ENCODE measurements at regions not wholly inside any gene's neighbourhood (a gene's known extent, or its start where the extent isn't known, plus 50 kb on each side); places are given as distances from the start of the nearest gene placed in this dataset.

- peaks cover 3% of the 10 kb centered on the region; the same call in 1 of the 2 replicates for H3K36me3 ChIP-seq (ENCODE audit: low read length)
- H3K79me2 ChIP-seq (ENCODE audit: insufficient read depth, low read length), result no peaks in the 10 kb centered on the region
- no peak overlapping the region for H3K4me2 ChIP-seq (ENCODE audit: low read depth, low read length, poor library complexity, severe bottlenecking)
- H3K27me3 ChIP-seq (ENCODE audit: low read length), result no peaks in the 10 kb centered on the region
- H3K9ac ChIP-seq (ENCODE audit: low read length), result no peak overlapping the region
- H3K9me3 ChIP-seq (ENCODE audit: insufficient read depth, low read length), result peaks cover 4% of the 10 kb centered on the region; the same call in 1 of the 2 replicates
- no peaks in the 10 kb centered on the region for H4K20me1 ChIP-seq (ENCODE audit: low read depth, low read length)
- H2AFZ ChIP-seq (ENCODE audit: low read depth, low read length, severe bottlenecking), result no peak overlapping the region
- no peaks in the 10 kb centered on the region for H3K9me2 ChIP-seq (replicated peaks; ENCODE audit: insufficient read depth, low read length)
- TF ChIP-seq EZH2phosphoT487 (conservative IDR thresholded peaks at IDR 0.05; ENCODE audit: low read length), result no peak
- TF ChIP-seq, protein P1, sequence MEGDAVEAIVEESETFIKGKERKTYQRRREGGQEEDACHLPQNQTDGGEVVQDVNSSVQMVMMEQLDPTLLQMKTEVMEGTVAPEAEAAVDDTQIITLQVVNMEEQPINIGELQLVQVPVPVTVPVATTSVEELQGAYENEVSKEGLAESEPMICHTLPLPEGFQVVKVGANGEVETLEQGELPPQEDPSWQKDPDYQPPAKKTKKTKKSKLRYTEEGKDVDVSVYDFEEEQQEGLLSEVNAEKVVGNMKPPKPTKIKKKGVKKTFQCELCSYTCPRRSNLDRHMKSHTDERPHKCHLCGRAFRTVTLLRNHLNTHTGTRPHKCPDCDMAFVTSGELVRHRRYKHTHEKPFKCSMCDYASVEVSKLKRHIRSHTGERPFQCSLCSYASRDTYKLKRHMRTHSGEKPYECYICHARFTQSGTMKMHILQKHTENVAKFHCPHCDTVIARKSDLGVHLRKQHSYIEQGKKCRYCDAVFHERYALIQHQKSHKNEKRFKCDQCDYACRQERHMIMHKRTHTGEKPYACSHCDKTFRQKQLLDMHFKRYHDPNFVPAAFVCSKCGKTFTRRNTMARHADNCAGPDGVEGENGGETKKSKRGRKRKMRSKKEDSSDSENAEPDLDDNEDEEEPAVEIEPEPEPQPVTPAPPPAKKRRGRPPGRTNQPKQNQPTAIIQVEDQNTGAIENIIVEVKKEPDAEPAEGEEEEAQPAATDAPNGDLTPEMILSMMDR (IDR thresholded peaks at IDR 0.05; ENCODE audit: insufficient read depth, low read length, poor library complexity, severe bottlenecking), result no peak
- H3K4me3 ChIP-seq (ENCODE audit: insufficient read depth, low read length, poor library complexity, severe bottlenecking), result no peak overlapping the region
- no peaks in the 10 kb centered on the region for H3F3A ChIP-seq (ENCODE audit: insufficient read depth)
- no peak overlapping the region for H3K27ac ChIP-seq (ENCODE audit: low read depth, low read length)
These were observed 88.4 kb upstream of the CELF4 start for GRCh38 chr18:37654034-37654433.

GRCh38 chr18:37653618-37654017 is 88.0 kb upstream of the CELF4 start:
- Histone ChIP-seq H3F3A (ENCODE audit: insufficient read depth) (no peaks in the 10 kb centered on the region), H3K79me2 (ENCODE audit: insufficient read depth, low read length) (no peaks in the 10 kb centered on the region), H3K9ac (ENCODE audit: low read length) (no peak overlapping the region), H3K4me2 (ENCODE audit: low read depth, low read length, poor library complexity, severe bottlenecking) (no peak overlapping the region), H3K27ac (ENCODE audit: low read depth, low read length) (no peak overlapping the region), H3K27me3 (ENCODE audit: low read length) (no peaks in the 10 kb centered on the region), H3K9me2 (replicated peaks; ENCODE audit: insufficient read depth, low read length) (no peaks in the 10 kb centered on the region), H3K4me3 (ENCODE audit: insufficient read depth, low read length, poor library complexity, severe bottlenecking) (no peak overlapping the region), H4K20me1 (ENCODE audit: low read depth, low read length) (no peaks in the 10 kb centered on the region), H3K36me3 (ENCODE audit: low read length) (peaks cover 3% of the 10 kb centered on the region; the same call in 1 of the 2 replicates), H3K9me3 (ENCODE audit: insufficient read depth, low read length) (peaks cover 4% of the 10 kb centered on the region; the same call in 1 of the 2 replicates), H2AFZ (ENCODE audit: low read depth, low read length, severe bottlenecking) (no peak overlapping the region)
- TF ChIP-seq EZH2phosphoT487 (conservative IDR thresholded peaks at IDR 0.05; ENCODE audit: low read length), result no peak
- TF ChIP-seq, protein P1 (IDR thresholded peaks at IDR 0.05; ENCODE audit: insufficient read depth, low read length, poor library complexity, severe bottlenecking), result no peak

GRCh38 chr18:37649930-37650329 is 84.3 kb upstream of the CELF4 start:
- Histone ChIP-seq H3K79me2 (ENCODE audit: insufficient read depth, low read length) (no peaks in the 10 kb centered on the region), H3K4me2 (ENCODE audit: low read depth, low read length, poor library complexity, severe bottlenecking) (no peak overlapping the region), H4K20me1 (ENCODE audit: low read depth, low read length) (no peaks in the 10 kb centered on the region), H3K9me2 (replicated peaks; ENCODE audit: insufficient read depth, low read length) (no peaks in the 10 kb centered on the region), H2AFZ (ENCODE audit: low read depth, low read length, severe bottlenecking) (no peak overlapping the region), H3K27me3 (ENCODE audit: low read length) (no peaks in the 10 kb centered on the region), H3K4me3 (ENCODE audit: insufficient read depth, low read length, poor library complexity, severe bottlenecking) (no peak overlapping the region), H3K9ac (ENCODE audit: low read length) (no peak overlapping the region), H3F3A (ENCODE audit: insufficient read depth) (no peaks in the 10 kb centered on the region), H3K27ac (ENCODE audit: low read depth, low read length) (no peak overlapping the region), H3K9me3 (ENCODE audit: insufficient read depth, low read length) (peaks cover 11% of the 10 kb centered on the region; the same call in 1 of the 2 replicates), H3K36me3 (ENCODE audit: low read length) (peaks cover 5% of the 10 kb centered on the region; the same call in 1 of the 2 replicates)
- TF ChIP-seq, protein P1 (IDR thresholded peaks at IDR 0.05; ENCODE audit: insufficient read depth, low read length, poor library complexity, severe bottlenecking), result no peak
- no peak for TF ChIP-seq EZH2phosphoT487 (conservative IDR thresholded peaks at IDR 0.05; ENCODE audit: low read length)

Data from SU-DHL-6 (cell line).